ENCODE measurements at regions not wholly inside any gene's neighbourhood (a gene's known extent, or its start where the extent isn't known, plus 50 kb on each side); places are given as distances from the start of the nearest gene placed in this dataset.

GRCh38 chr10:44083719-44084400 lies 301.0 kb downstream of the CXCL12 start:
- DNase-seq, result no peak

GRCh38 chr10:44071479-44071878 lies 313.4 kb downstream of the CXCL12 start:
- no peak for DNase-seq

- no peak for DNase-seq
Measured at GRCh38 chr10:44070282-44070681, 314.6 kb downstream of the CXCL12 start.

GRCh38 chr10:44069573-44069972 lies 315.3 kb downstream of the CXCL12 start:
- no peak for DNase-seq

- no peak for DNase-seq
Measured at GRCh38 chr10:44068716-44069482, 316.0 kb downstream of the CXCL12 start.

- DNase-seq, result no peak
Measured at GRCh38 chr10:44067432-44067831, 317.5 kb downstream of the CXCL12 start.

- DNase-seq, result no peak
Measured at GRCh38 chr10:44066527-44067255, 318.2 kb downstream of the CXCL12 start.

- no peak for DNase-seq
Measured at GRCh38 chr10:44065788-44066526, 318.9 kb downstream of the CXCL12 start.

- DNase-seq, result no peak
Measured at GRCh38 chr10:44064987-44065787, 319.7 kb downstream of the CXCL12 start.

GRCh38 chr10:44064317-44064716 lies 320.6 kb downstream of the CXCL12 start:
- DNase-seq, result no peak

GRCh38 chr10:44063686-44064085 lies 321.2 kb downstream of the CXCL12 start:
- no peak for DNase-seq

GRCh38 chr10:44060719-44061118 lies 324.2 kb downstream of the CXCL12 start:
- no peak for DNase-seq

GRCh38 chr10:44060221-44060620 lies 324.7 kb downstream of the CXCL12 start:
- no peak for DNase-seq

- DNase-seq, result no peak
Measured at GRCh38 chr10:44058259-44058658, 326.6 kb downstream of the CXCL12 start.

GRCh38 chr10:44056967-44057805 lies 327.7 kb downstream of the CXCL12 start:
- no peak for DNase-seq

- DNase-seq, result no peak
Measured at GRCh38 chr10:44056206-44056605, 328.7 kb downstream of the CXCL12 start.

GRCh38 chr10:44054046-44054445 lies 330.9 kb downstream of the CXCL12 start:
- DNase-seq, result no peak

- DNase-seq, result no peak
Measured at GRCh38 chr10:44053391-44053790, 331.5 kb downstream of the CXCL12 start.

GRCh38 chr10:44051584-44052385 lies 333.1 kb downstream of the CXCL12 start:
- no peak for DNase-seq

- no peak for DNase-seq
Measured at GRCh38 chr10:44051091-44051490, 333.8 kb downstream of the CXCL12 start.
